ENCODE measurements at regions not wholly inside any gene's neighbourhood (a gene's known extent, or its start where the extent isn't known, plus 50 kb on each side); places are given as distances from the start of the nearest gene placed in this dataset.

GRCh38 chr7:81420526-81421226, 349.2 kb downstream of the HGF start:
- Histone ChIP-seq H3K4me1 (replicated peaks in 1 of 2) (no peaks in the 10 kb centered on the region), H3K27ac (no peak overlapping the region), H3K4me3 (no peak overlapping the region), H3K27me3 (no peaks in the 10 kb centered on the region), H3K36me3 (replicated peaks in 1 of 2) (no peaks in the 10 kb centered on the region), H3K9me3 (replicated peaks in 1 of 3) (no peaks in the 10 kb centered on the region)
- TF ChIP-seq, protein P1, sequence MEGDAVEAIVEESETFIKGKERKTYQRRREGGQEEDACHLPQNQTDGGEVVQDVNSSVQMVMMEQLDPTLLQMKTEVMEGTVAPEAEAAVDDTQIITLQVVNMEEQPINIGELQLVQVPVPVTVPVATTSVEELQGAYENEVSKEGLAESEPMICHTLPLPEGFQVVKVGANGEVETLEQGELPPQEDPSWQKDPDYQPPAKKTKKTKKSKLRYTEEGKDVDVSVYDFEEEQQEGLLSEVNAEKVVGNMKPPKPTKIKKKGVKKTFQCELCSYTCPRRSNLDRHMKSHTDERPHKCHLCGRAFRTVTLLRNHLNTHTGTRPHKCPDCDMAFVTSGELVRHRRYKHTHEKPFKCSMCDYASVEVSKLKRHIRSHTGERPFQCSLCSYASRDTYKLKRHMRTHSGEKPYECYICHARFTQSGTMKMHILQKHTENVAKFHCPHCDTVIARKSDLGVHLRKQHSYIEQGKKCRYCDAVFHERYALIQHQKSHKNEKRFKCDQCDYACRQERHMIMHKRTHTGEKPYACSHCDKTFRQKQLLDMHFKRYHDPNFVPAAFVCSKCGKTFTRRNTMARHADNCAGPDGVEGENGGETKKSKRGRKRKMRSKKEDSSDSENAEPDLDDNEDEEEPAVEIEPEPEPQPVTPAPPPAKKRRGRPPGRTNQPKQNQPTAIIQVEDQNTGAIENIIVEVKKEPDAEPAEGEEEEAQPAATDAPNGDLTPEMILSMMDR (IDR thresholded peaks at IDR 0.05), result no peak
- no peak for TF ChIP-seq POLR2A (IDR thresholded peaks at IDR 0.05)
- 76 to 84% (median 82%) methylated on average over 5 of the region's 5 CpGs for WGBS, 4 donors
- DNase-seq, result no peak
- intact Hi-C loops (cut with DNase I), result no loop called here

- no peak for DNase-seq
- H3K27me3 ChIP-seq, result no peaks in the 10 kb centered on the region
- TF ChIP-seq, protein P1 (IDR thresholded peaks at IDR 0.05), result no peak
- TF ChIP-seq POLR2A (IDR thresholded peaks at IDR 0.05), result no peak
- no peaks in the 10 kb centered on the region for H3K9me3 ChIP-seq (replicated peaks in 1 of 3)
- H3K27ac ChIP-seq, result no peak overlapping the region
- H3K36me3 ChIP-seq (replicated peaks in 1 of 2), result no peaks in the 10 kb centered on the region
- H3K4me1 ChIP-seq (replicated peaks in 1 of 2), result no peaks in the 10 kb centered on the region
- intact Hi-C loops (cut with DNase I), result no loop called here
- no peak overlapping the region for H3K4me3 ChIP-seq
Observed at GRCh38 chr7:81419731-81420130, 350.1 kb downstream of the HGF start.

- intact Hi-C loops (cut with DNase I), result no loop called here
- Histone ChIP-seq H3K27ac (no peak overlapping the region), H3K36me3 (replicated peaks in 1 of 2) (no peaks in the 10 kb centered on the region), H3K27me3 (no peaks in the 10 kb centered on the region), H3K9me3 (replicated peaks in 1 of 3) (no peaks in the 10 kb centered on the region), H3K4me3 (no peak overlapping the region), H3K4me1 (replicated peaks in 1 of 2) (no peaks in the 10 kb centered on the region)
- TF ChIP-seq, protein P1 (IDR thresholded peaks at IDR 0.05), result no peak
- TF ChIP-seq POLR2A (IDR thresholded peaks at IDR 0.05), result no peak
- WGBS, 4 donors, result 79 to 86% (median 82%) methylated on average over 1 of the region's 1 CpG
- no peak for DNase-seq
Observed at GRCh38 chr7:81416659-81417058, 353.2 kb downstream of the HGF start.

DNA sequence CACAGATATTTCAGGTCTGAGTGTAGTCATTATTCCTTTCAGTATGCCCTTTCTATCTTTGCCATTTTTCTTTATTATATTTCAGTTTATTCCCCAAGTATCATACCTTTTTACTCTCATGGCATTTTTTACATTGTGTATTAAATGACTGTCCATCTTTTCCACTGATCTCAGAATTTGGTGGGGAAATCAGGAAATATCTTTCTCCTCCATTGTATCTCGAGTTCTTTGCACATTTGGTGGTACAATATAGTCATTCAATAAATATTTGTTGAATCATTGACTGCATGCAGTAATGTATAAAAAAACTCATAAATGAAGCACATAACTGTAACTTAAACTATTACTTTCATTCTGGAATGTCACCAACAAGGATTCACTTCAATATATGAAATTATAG, 354.7 kb downstream of the HGF start:
- 58 to 76% (median 66%) methylated on average over 1 of the region's 1 CpG for WGBS, 4 donors
- intact Hi-C loops (cut with DNase I), result no loop called here
- no peaks in the 10 kb centered on the region for H3K27me3 ChIP-seq
- H3K4me3 ChIP-seq, result no peak overlapping the region
- no peaks in the 10 kb centered on the region for H3K9me3 ChIP-seq (replicated peaks in 1 of 3)
- no peaks in the 10 kb centered on the region for H3K36me3 ChIP-seq (replicated peaks in 1 of 2)
- TF ChIP-seq POLR2A (IDR thresholded peaks at IDR 0.05), result no peak
- TF ChIP-seq, protein P1 (IDR thresholded peaks at IDR 0.05), result no peak
- no peak overlapping the region for H3K27ac ChIP-seq
- H3K4me1 ChIP-seq (replicated peaks in 1 of 2), result no peaks in the 10 kb centered on the region
- DNase-seq, result no peak

Data from adrenal gland (tissue), 9 donors.